K562 (cell line): ENCODE measurements at regions not wholly inside any gene's neighbourhood (a gene's known extent, or its start where the extent isn't known, plus 50 kb on each side); places are given as distances from the start of the nearest gene placed in this dataset.

Experiments
- BHLHE40 ChIP-seq: IDR thresholded peaks from 2 replicates; pipeline ENCODE4 v1.6.1; 2011; ENCODE audit warnings: low read length, improper control_type of control experiment
- CBX3 ChIP-seq, 2 experiments: IDR thresholded peaks; 1 replicate in 1 of 2; 2 replicates in 1 of 2; pipeline ENCODE4 v1.6.1; 2012; ENCODE audit warnings: inconsistent platforms in 2 of 2, low read length in 2 of 2, borderline replicate concordance in 1 of 2, control low read depth in 1 of 2
- CCAR2 ChIP-seq: fragments of 200-400 bp; formaldehyde crosslinking; IDR thresholded peaks from 2 replicates; pipeline ENCODE4 v1.6.1; 2017; ENCODE audit warnings: mild to moderate bottlenecking, low read depth, low read length
- DEAF1 ChIP-seq: fragments of 450-650 bp; formaldehyde crosslinking; IDR thresholded peaks from 2 replicates; pipeline ENCODE4 v1.4.0; 2020; ENCODE audit warnings: mild to moderate bottlenecking, moderate library complexity
- E4F1 ChIP-seq: fragments of 250-450 bp; sonication (Bioruptor Pico); IDR thresholded peaks from 2 replicates; pipeline ENCODE4 v1.5.0; 2021; ENCODE audit warnings: mild to moderate bottlenecking, borderline replicate concordance
- L3MBTL2 ChIP-seq: fragments of 450-650 bp; IDR thresholded peaks from 2 replicates; pipeline ENCODE4 v1.6.1; 2016; ENCODE audit warnings: mild to moderate bottlenecking, moderate library complexity
- MED1 ChIP-seq: sonication (generic); formaldehyde crosslinking; IDR thresholded peaks from 2 replicates; pipeline ENCODE4 v1.8.1; 2023; ENCODE audit warnings: missing genetic modification reagents, borderline replicate concordance
- PKNOX1 ChIP-seq: fragments of 450-650 bp; IDR thresholded peaks from 2 replicates; pipeline ENCODE4 v1.6.1; 2016
- RBM14 ChIP-seq: fragments of 200-400 bp; formaldehyde crosslinking; IDR thresholded peaks from 2 replicates; pipeline ENCODE4 v1.6.1; 2018; ENCODE audit warnings: low read depth, mild to moderate bottlenecking, low read length, moderate library complexity, borderline replicate concordance; ENCODE audit not compliant: insufficient read depth
- SRSF9 ChIP-seq: fragments of 200-400 bp; formaldehyde crosslinking; IDR thresholded peaks from 2 replicates; pipeline ENCODE4 v1.6.1; 2017; ENCODE audit warnings: low read depth, low read length, borderline replicate concordance
- ZHX1 ChIP-seq: fragments of 150-350 bp; conservative IDR thresholded peaks from 2 replicates; pipeline ENCODE4 v1.6.1; 2014; ENCODE audit warnings: low read length
- ZNF3 ChIP-seq: fragments of 250-450 bp; sonication (Bioruptor Pico); IDR thresholded peaks from 2 replicates; pipeline ENCODE4 v1.5.0; 2021; ENCODE audit warnings: mild to moderate bottlenecking, moderate library complexity

- no peak for TF ChIP-seq ZHX1
- TF ChIP-seq CCAR2, result no peak
- no peak for TF ChIP-seq CBX3 (IDR thresholded peaks at IDR 0.05; ENCODE audit: borderline replicate concordance in 1 of 2, low read length in 2 of 2)
- no peak for TF ChIP-seq ZNF3
- TF ChIP-seq SRSF9, result no peak
- TF ChIP-seq RBM14, result no peak
- TF ChIP-seq L3MBTL2, result no peak
- TF ChIP-seq MED1 (CRISPR knock-in tag), result no peak
- TF ChIP-seq PKNOX1, result no peak
- TF ChIP-seq BHLHE40, result no peak
- no peak for TF ChIP-seq DEAF1 (CRISPR knock-in tag)
- TF ChIP-seq E4F1 (CRISPR knock-in tag), result no peak
These were observed 88.6 kb upstream of the SPACA1 start (continued) for GRCh38 chr6:87959083-87959482.
